Caco-2 (cell line): ENCODE measurements at regions not wholly inside any gene's neighbourhood (a gene's known extent, or its start where the extent isn't known, plus 50 kb on each side); places are given as distances from the start of the nearest gene placed in this dataset.

Experiments
- BruUV-seq: library from RNA; stranded (reverse); fragments of 400-500 nt; replicated peaks from 2 replicates; lab custom pipeline; 2021; lab: Mats Ljungman, UMichigan
- CTCF ChIA-PET: fragments of 300-600 bp; sonication (Branson Sonifier 250); formaldehyde crosslinking; loops from one replicate; lab custom pipeline; 2022; ENCODE audit warnings: antibody characterized with exemption; lab: Charles Lee
- POLR2A ChIA-PET: fragments of 300-600 bp; sonication (Branson Sonifier 250); formaldehyde crosslinking; loops from one replicate; lab custom pipeline; 2022; ENCODE audit warnings: antibody characterized with exemption; lab: Charles Lee
- DNase-seq, 2 experiments: peaks; one replicate each; pipeline versions ENCODE4 v3.0.0 to v3.0.0-alpha.2; 2020 to 2022
- H3K27me3 ChIP-seq: replicated peaks from 2 replicates; pipeline ENCODE4 v1.6.0; 2011; ENCODE audit warnings: low read length; ENCODE audit not compliant: control insufficient read depth, insufficient read depth
- H3K36me3 ChIP-seq: 2 replicates; pipeline ENCODE4 v1.5.1; 2011; ENCODE audit warnings: low read length; ENCODE audit not compliant: control insufficient read depth, insufficient read depth
- H3K4me1 ChIP-seq: fragments of 250-450 bp; sonication (Bioruptor Pico); 2 replicates; pipeline ENCODE4 v1.5.1; 2020; ENCODE audit warnings: mild to moderate bottlenecking
- H3K4me3 ChIP-seq: 2 replicates; pipeline ENCODE4 v1.5.1; 2011; ENCODE audit warnings: low read depth, mild to moderate bottlenecking, control low read depth, low read length
- H3K9me3 ChIP-seq: fragments of 250-450 bp; sonication (Bioruptor Pico); 2 replicates; pipeline ENCODE4 v1.5.1; 2020; ENCODE audit warnings: mild to moderate bottlenecking, moderate library complexity
- H3K27ac Mint-ChIP-seq: one replicate; pipeline ENCODE4 v1.8.0; 2022; ENCODE audit warnings: mixed read lengths; ENCODE audit not compliant: unreplicated experiment
- H3K27me3 Mint-ChIP-seq: one replicate; pipeline ENCODE4 v1.8.0; 2022; ENCODE audit warnings: mixed read lengths; ENCODE audit not compliant: insufficient read depth, unreplicated experiment
- H3K36me3 Mint-ChIP-seq: one replicate; pipeline ENCODE4 v1.8.0; 2022; ENCODE audit warnings: mild to moderate bottlenecking, mixed read lengths; ENCODE audit not compliant: insufficient read depth, unreplicated experiment
- H3K4me1 Mint-ChIP-seq: one replicate; pipeline ENCODE4 v1.8.0; 2022; ENCODE audit warnings: low read depth, mixed read lengths; ENCODE audit not compliant: unreplicated experiment
- H3K4me3 Mint-ChIP-seq: one replicate; pipeline ENCODE4 v1.8.0; 2022; ENCODE audit warnings: mild to moderate bottlenecking, moderate library complexity, mixed read lengths; ENCODE audit not compliant: unreplicated experiment
- H3K9me3 Mint-ChIP-seq: one replicate; pipeline ENCODE4 v1.8.0; 2022; ENCODE audit warnings: mixed read lengths; ENCODE audit not compliant: unreplicated experiment
- intact Hi-C: fragments of 100-400 bp; cut with micrococcal nuclease; formaldehyde crosslinking; loops from one replicate; pipeline ENCODE4 v1.10.0; 2022; ENCODE audit not compliant: unreplicated experiment
- TF ChIP-seq, protein P1 (sequence below), 2 experiments: fragments of 200-600 bp in 1 of 2; IDR thresholded peaks; 1 replicate in 1 of 2; 2 replicates in 1 of 2; pipeline versions ENCODE4 v1.5.1 to v1.8.0; 2011 to 2022; ENCODE audit warnings: antibody characterized with exemption in 1 of 2, control low read depth in 1 of 2, inconsistent platforms in 1 of 2, low read depth in 1 of 2, low read length in 1 of 2, mild to moderate bottlenecking in 1 of 2, moderate library complexity in 1 of 2; ENCODE audit not compliant: insufficient read depth in 1 of 2, severe bottlenecking in 1 of 2, unreplicated experiment in 1 of 2

- H3K4me3 Mint-ChIP-seq, result no peak overlapping the region
These were observed 79.3 kb upstream of the TENM4 start for GRCh38 chr11:79520086-79520485.

GRCh38 chr11:79515781-79516180, 75.0 kb upstream of the TENM4 start:
- peaks cover 5% of the 10 kb centered on the region for H3K27me3 Mint-ChIP-seq
- ChIA-PET POLR2A (no interaction called here), CTCF (no interaction called here)

More at GRCh38 chr11:79520086-79520485, 79.3 kb upstream of the TENM4 start:
- Mint-ChIP-seq H3K27me3 (peaks cover 7% of the 10 kb centered on the region), H3K4me1 (peaks cover 11% of the 10 kb centered on the region), H3K36me3 (no peaks in the 10 kb centered on the region), H3K27ac (no peak overlapping the region), H3K9me3 (peaks cover 11% of the 10 kb centered on the region)
- BruUV-seq, result no TSS peak
- Histone ChIP-seq H3K4me1 (0 out of 2 replicates have a peak, but pooled peaks cover 4% of the 10 kb centered on the region), H3K27me3 (no peaks in the 10 kb centered on the region), H3K36me3 (no peaks in the 10 kb centered on the region), H3K9me3 (no peaks in the 10 kb centered on the region; the same call in 1 of the 2 replicates), H3K4me3 (no peak overlapping the region)
- DNase-seq, result peak in 1 of 2 experiments; percentile 51
- ChIA-PET CTCF (no interaction called here), POLR2A (no interaction called here)
- TF ChIP-seq, protein P1, sequence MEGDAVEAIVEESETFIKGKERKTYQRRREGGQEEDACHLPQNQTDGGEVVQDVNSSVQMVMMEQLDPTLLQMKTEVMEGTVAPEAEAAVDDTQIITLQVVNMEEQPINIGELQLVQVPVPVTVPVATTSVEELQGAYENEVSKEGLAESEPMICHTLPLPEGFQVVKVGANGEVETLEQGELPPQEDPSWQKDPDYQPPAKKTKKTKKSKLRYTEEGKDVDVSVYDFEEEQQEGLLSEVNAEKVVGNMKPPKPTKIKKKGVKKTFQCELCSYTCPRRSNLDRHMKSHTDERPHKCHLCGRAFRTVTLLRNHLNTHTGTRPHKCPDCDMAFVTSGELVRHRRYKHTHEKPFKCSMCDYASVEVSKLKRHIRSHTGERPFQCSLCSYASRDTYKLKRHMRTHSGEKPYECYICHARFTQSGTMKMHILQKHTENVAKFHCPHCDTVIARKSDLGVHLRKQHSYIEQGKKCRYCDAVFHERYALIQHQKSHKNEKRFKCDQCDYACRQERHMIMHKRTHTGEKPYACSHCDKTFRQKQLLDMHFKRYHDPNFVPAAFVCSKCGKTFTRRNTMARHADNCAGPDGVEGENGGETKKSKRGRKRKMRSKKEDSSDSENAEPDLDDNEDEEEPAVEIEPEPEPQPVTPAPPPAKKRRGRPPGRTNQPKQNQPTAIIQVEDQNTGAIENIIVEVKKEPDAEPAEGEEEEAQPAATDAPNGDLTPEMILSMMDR (IDR thresholded peaks at IDR 0.05; ENCODE audit: insufficient read depth in 1 of 2, low read depth in 1 of 2, low read length in 1 of 2, severe bottlenecking in 1 of 2, unreplicated experiment in 1 of 2), result no peak
- intact Hi-C loops, result no loop called here

DNA sequence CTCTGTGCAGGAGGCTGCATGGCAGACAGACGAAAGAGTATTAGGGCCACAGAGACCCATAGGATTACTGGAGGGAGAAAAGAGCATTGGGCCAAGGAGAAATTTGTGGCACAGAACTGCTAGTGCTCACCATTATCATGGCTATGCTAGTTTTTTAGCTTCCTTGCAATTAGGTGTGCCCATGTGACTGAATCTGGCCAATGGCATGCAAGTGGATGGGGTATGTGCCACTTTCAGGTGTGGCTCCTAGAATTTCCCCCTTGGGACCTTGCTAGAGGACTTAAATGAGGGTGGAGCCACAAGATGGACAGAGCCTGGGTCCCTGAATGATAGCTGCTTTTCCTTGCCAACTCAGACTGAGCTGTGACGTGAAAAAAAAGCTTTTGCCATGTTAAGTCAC, 73.9 kb upstream of the TENM4 start:
- Histone ChIP-seq H3K4me1 (peaks cover 17% of the 10 kb centered on the region), H3K4me3 (no peak overlapping the region), H3K36me3 (no peaks in the 10 kb centered on the region), H3K9me3 (peaks cover 6% of the 10 kb centered on the region; the same call in 1 of the 2 replicates), H3K27me3 (no peaks in the 10 kb centered on the region)
- Mint-ChIP-seq H3K27ac (no peak overlapping the region), H3K9me3 (peaks cover 8% of the 10 kb centered on the region), H3K27me3 (peaks cover 5% of the 10 kb centered on the region), H3K4me1 (peaks cover 15% of the 10 kb centered on the region), H3K4me3 (no peak overlapping the region), H3K36me3 (no peaks in the 10 kb centered on the region)
- no TSS peak for BruUV-seq
- intact Hi-C loops, result no loop called here
- CTCF ChIA-PET, result no interaction called here
- POLR2A ChIA-PET, result no interaction called here
- DNase-seq, result no peak
- TF ChIP-seq, protein P1 (IDR thresholded peaks at IDR 0.05; ENCODE audit: insufficient read depth in 1 of 2, low read depth in 1 of 2, low read length in 1 of 2, severe bottlenecking in 1 of 2, unreplicated experiment in 1 of 2), result no peak

More at GRCh38 chr11:79515781-79516180, 75.0 kb upstream of the TENM4 start:
- no peaks in the 10 kb centered on the region for H3K27me3 ChIP-seq
- Mint-ChIP-seq H3K9me3 (peaks cover 6% of the 10 kb centered on the region), H3K4me3 (no peak overlapping the region), H3K4me1 (peaks cover 25% of the 10 kb centered on the region), H3K36me3 (no peaks in the 10 kb centered on the region), H3K27ac (no peak overlapping the region)
- no peak for DNase-seq
- H3K36me3 ChIP-seq, result no peaks in the 10 kb centered on the region
- no peak overlapping the region for H3K4me3 ChIP-seq
- no peaks in the 10 kb centered on the region for H3K9me3 ChIP-seq
- H3K4me1 ChIP-seq, result peaks cover 20% of the 10 kb centered on the region
- TF ChIP-seq, protein P1 (IDR thresholded peaks at IDR 0.05; ENCODE audit: insufficient read depth in 1 of 2, low read depth in 1 of 2, low read length in 1 of 2, severe bottlenecking in 1 of 2, unreplicated experiment in 1 of 2), result no peak
- BruUV-seq, result no TSS peak
- intact Hi-C loops, result no loop called here
